ENCODE measurements at regions not wholly inside any gene's neighbourhood (a gene's known extent, or its start where the extent isn't known, plus 50 kb on each side); places are given as distances from the start of the nearest gene placed in this dataset.

- Histone ChIP-seq H3K4me3 (ENCODE audit: insufficient read depth, low read length, poor library complexity, severe bottlenecking) (no peak overlapping the region), H3K27ac (ENCODE audit: low read depth, low read length) (no peak overlapping the region), H2AFZ (ENCODE audit: low read depth, low read length, severe bottlenecking) (no peak overlapping the region), H3F3A (ENCODE audit: insufficient read depth) (no peaks in the 10 kb centered on the region), H3K27me3 (ENCODE audit: low read length) (no peaks in the 10 kb centered on the region; the same call in 1 of the 2 replicates), H3K9me2 (replicated peaks; ENCODE audit: insufficient read depth, low read length) (no peaks in the 10 kb centered on the region), H3K4me2 (ENCODE audit: low read depth, low read length, poor library complexity, severe bottlenecking) (no peak overlapping the region), H3K9me3 (ENCODE audit: insufficient read depth, low read length) (no peaks in the 10 kb centered on the region), H3K79me2 (ENCODE audit: insufficient read depth, low read length) (no peaks in the 10 kb centered on the region), H4K20me1 (ENCODE audit: low read depth, low read length) (no peaks in the 10 kb centered on the region), H3K9ac (ENCODE audit: low read length) (no peak overlapping the region), H3K36me3 (ENCODE audit: low read length) (no peaks in the 10 kb centered on the region)
- TF ChIP-seq EZH2phosphoT487 (conservative IDR thresholded peaks at IDR 0.05; ENCODE audit: low read length) (no peak), CTCF (IDR thresholded peaks at IDR 0.05; ENCODE audit: insufficient read depth, low read length, poor library complexity, severe bottlenecking) (no peak)
Measured at GRCh38 chr9:113687680-113688371, 188.3 kb upstream of the ZNF618 start.

- H3K9me3 ChIP-seq (ENCODE audit: insufficient read depth, low read length): no peaks in the 10 kb centered on the region
- H3K36me3 ChIP-seq (ENCODE audit: low read length): no peaks in the 10 kb centered on the region
- H3K4me2 ChIP-seq (ENCODE audit: low read depth, low read length, poor library complexity, severe bottlenecking): no peak overlapping the region
- H3K4me3 ChIP-seq (ENCODE audit: insufficient read depth, low read length, poor library complexity, severe bottlenecking): no peak overlapping the region
- H3K9me2 ChIP-seq (replicated peaks; ENCODE audit: insufficient read depth, low read length): no peaks in the 10 kb centered on the region
- H3K27me3 ChIP-seq (ENCODE audit: low read length): no peaks in the 10 kb centered on the region; the same call in 1 of the 2 replicates
- TF ChIP-seq EZH2phosphoT487 (conservative IDR thresholded peaks at IDR 0.05; ENCODE audit: low read length): no peak
- TF ChIP-seq CTCF (IDR thresholded peaks at IDR 0.05; ENCODE audit: insufficient read depth, low read length, poor library complexity, severe bottlenecking): no peak
- no peaks in the 10 kb centered on the region for H3K79me2 ChIP-seq (ENCODE audit: insufficient read depth, low read length)
- no peak overlapping the region for H3K9ac ChIP-seq (ENCODE audit: low read length)
- H3K27ac ChIP-seq (ENCODE audit: low read depth, low read length): no peak overlapping the region
- no peaks in the 10 kb centered on the region for H3F3A ChIP-seq (ENCODE audit: insufficient read depth)
- no peaks in the 10 kb centered on the region for H4K20me1 ChIP-seq (ENCODE audit: low read depth, low read length)
- H2AFZ ChIP-seq (ENCODE audit: low read depth, low read length, severe bottlenecking): no peak overlapping the region
Measured at GRCh38 chr9:113690055-113690740, 185.9 kb upstream of the ZNF618 start.

- H3K9me2 ChIP-seq (replicated peaks; ENCODE audit: insufficient read depth, low read length): no peaks in the 10 kb centered on the region
- H3K4me3 ChIP-seq (ENCODE audit: insufficient read depth, low read length, poor library complexity, severe bottlenecking): no peak overlapping the region
- H4K20me1 ChIP-seq (ENCODE audit: low read depth, low read length): no peaks in the 10 kb centered on the region
- no peaks in the 10 kb centered on the region; the same call in 1 of the 2 replicates for H3K27me3 ChIP-seq (ENCODE audit: low read length)
- TF ChIP-seq EZH2phosphoT487 (conservative IDR thresholded peaks at IDR 0.05; ENCODE audit: low read length) (no peak), CTCF (IDR thresholded peaks at IDR 0.05; ENCODE audit: insufficient read depth, low read length, poor library complexity, severe bottlenecking) (no peak)
- no peak overlapping the region for H3K27ac ChIP-seq (ENCODE audit: low read depth, low read length)
- H3F3A ChIP-seq (ENCODE audit: insufficient read depth): no peaks in the 10 kb centered on the region
- H3K9me3 ChIP-seq (ENCODE audit: insufficient read depth, low read length): no peaks in the 10 kb centered on the region
- H2AFZ ChIP-seq (ENCODE audit: low read depth, low read length, severe bottlenecking): no peak overlapping the region
- H3K36me3 ChIP-seq (ENCODE audit: low read length): no peaks in the 10 kb centered on the region
- no peaks in the 10 kb centered on the region for H3K79me2 ChIP-seq (ENCODE audit: insufficient read depth, low read length)
- H3K4me2 ChIP-seq (ENCODE audit: low read depth, low read length, poor library complexity, severe bottlenecking): no peak overlapping the region
- no peak overlapping the region for H3K9ac ChIP-seq (ENCODE audit: low read length)
Measured at GRCh38 chr9:113692256-113692655, 183.9 kb upstream of the ZNF618 start.
